ENCODE measurements at regions not wholly inside any gene's neighbourhood (a gene's known extent, or its start where the extent isn't known, plus 50 kb on each side); places are given as distances from the start of the nearest gene placed in this dataset.

GRCh38 chr2:205925373-205926337, 160.3 kb downstream of the INO80D start:
- TF ChIP-seq CTCF (IDR thresholded peaks at IDR 0.05; ENCODE audit: insufficient read depth, low read depth, low read length): peak; percentile 95
- DNase-seq (ENCODE audit: low read depth): peak; percentile 65
- peak overlapping the region; percentile 34 for H3K4me3 ChIP-seq (ENCODE audit: low read depth, low read length)

DNA sequence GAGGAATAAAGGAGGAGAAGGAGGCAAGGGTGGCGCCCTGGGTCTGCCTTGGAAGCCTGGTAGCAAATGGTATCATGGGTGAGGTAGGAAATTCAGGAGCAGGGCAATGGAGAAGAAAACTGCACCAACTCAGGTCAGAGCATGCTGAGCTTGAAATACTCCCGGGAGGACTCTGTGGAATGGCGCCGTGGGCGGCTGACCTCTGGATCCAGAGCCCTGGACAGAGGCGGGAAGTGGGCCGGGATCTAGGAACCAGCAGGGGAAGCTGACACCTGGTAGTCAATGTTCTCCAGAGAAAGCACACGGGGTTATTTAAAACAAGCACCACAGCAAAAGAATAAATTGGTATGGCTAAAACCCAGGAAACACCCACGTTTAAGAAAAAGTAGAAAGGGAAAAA, 161.3 kb downstream of the INO80D start:
- no peak for DNase-seq (ENCODE audit: low read depth)

DNA sequence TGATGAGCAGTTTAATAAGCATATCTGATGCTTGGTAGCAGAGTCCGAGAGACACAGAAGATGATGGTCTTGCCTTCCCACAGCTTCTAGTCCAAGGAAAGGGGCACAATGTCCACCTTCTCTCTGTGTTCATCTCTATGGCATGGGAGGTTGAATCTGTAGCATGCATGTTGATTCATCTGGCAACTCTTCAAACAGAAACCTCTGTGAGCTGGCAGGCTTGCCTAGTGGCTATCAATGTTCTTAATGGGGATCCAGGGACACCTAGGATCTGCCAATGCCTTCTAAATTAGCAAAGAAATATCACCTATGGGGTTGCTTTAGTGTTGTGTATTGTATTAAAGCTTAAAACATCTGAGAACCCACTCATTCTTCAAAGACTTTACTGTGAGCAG, 170.8 kb downstream of the INO80D start:
- DNase-seq (ENCODE audit: low read depth): no peak
- no peak for TF ChIP-seq CTCF (IDR thresholded peaks at IDR 0.05; ENCODE audit: insufficient read depth, low read depth, low read length)
- no peak overlapping the region for H3K4me3 ChIP-seq (ENCODE audit: low read depth, low read length)

More for the DNA sequence above, 161.3 kb downstream of the INO80D start:
- no peak overlapping the region for H3K4me3 ChIP-seq (ENCODE audit: low read depth, low read length)
- no peak for TF ChIP-seq CTCF (IDR thresholded peaks at IDR 0.05; ENCODE audit: insufficient read depth, low read depth, low read length)

DNA sequence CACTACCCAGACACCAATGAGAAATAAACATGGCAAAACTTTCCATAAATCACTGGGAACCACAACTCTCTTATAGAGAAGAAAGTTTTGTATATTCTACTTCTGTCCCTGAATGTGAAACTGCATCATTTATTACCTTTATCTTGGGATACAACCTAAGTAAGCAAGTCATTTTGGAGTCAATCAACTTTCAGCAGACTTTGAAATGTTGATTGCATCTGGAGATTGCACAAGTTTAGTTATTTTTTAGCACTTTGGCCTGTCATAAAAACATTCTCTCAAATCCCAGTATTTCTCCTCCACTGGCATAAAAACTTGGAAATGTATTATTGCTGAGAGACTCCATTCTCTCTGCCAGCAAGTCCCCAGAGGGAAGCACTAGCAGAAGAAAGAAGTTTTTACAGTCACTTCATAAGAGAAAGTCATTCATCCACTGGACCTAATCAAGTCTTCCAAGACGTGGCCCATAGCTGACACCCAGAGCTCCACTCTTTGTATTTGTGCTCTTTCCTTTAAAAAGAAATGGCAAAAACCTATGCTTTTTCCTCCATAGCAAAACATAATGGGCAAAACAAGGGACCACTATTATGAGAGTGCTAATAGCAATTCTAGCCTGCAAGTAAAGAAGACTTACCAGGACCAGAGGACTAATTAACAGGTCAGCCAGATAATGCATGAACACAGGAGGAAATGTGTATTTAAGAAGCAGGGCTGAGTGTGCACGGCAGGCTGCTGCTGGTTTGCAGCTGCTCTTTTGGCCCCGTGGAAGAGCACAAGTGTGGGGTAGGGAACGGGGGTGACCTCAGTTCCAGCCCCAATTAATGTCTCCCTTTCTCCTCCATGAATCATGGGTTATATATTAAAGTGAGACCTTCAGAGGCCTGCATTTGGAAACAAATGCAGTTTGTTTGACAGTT, 171.5 kb downstream of the INO80D start:
- peak; percentile 35 for DNase-seq (ENCODE audit: low read depth)
- no peak overlapping the region for H3K4me3 ChIP-seq (ENCODE audit: low read depth, low read length)
- TF ChIP-seq CTCF (IDR thresholded peaks at IDR 0.05; ENCODE audit: insufficient read depth, low read depth, low read length): no peak

DNA sequence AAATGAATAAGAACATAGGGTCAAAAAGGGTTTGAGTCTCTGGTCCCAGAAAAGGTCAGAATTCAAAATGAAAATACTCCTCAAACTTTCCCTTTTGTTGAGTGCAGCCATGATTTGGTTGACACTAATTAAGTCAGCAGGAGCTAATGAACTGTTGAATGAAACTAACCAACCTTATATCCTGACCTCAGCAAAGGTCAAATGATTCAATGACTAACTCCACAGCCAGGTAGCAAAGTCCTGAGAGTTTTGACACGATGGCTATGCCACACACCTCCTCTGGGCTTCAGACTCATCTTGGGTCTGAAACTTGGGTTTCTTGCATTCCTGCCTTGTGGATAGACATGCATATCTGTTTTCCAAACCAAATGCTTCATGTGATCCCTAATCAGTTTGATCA, 172.3 kb downstream of the INO80D start:
- DNase-seq (ENCODE audit: low read depth): no peak
- TF ChIP-seq CTCF (IDR thresholded peaks at IDR 0.05; ENCODE audit: insufficient read depth, low read depth, low read length): no peak
- no peak overlapping the region for H3K4me3 ChIP-seq (ENCODE audit: low read depth, low read length)

- H3K4me3 ChIP-seq (ENCODE audit: low read depth, low read length): no peak overlapping the region
- no peak for TF ChIP-seq CTCF (IDR thresholded peaks at IDR 0.05; ENCODE audit: insufficient read depth, low read depth, low read length)
- DNase-seq (ENCODE audit: low read depth): no peak
These were observed 174.7 kb downstream of the INO80D start for GRCh38 chr2:205911306-205911705.

All from fibroblast of villous mesenchyme (primary cell).